22Rv1 (cell line): ENCODE measurements at regions not wholly inside any gene's neighbourhood (a gene's known extent, or its start where the extent isn't known, plus 50 kb on each side); places are given as distances from the start of the nearest gene placed in this dataset.

Experiments
- CTCF ChIP-seq: fragments of 450-650 bp; IDR thresholded peaks from 2 replicates; pipeline ENCODE4 v1.5.1; 2017; ENCODE audit warnings: mild to moderate bottlenecking
- ZFX ChIP-seq: fragments of 450-650 bp; IDR thresholded peaks from 2 replicates; pipeline ENCODE4 v1.6.1; 2017; ENCODE audit warnings: antibody characterized with exemption, borderline replicate concordance

GRCh38 chr13:95484052-95484451 lies 68.5 kb upstream of the CLDN10 start:
- TF ChIP-seq CTCF, result no peak
- TF ChIP-seq ZFX, result no peak
